ENCODE measurements at regions not wholly inside any gene's neighbourhood (a gene's known extent, or its start where the extent isn't known, plus 50 kb on each side); places are given as distances from the start of the nearest gene placed in this dataset.

- TF ChIP-seq CTCF (IDR thresholded peaks at IDR 0.05) (no peak), NFE2L1 (CRISPR knock-in tag; IDR thresholded peaks at IDR 0.05) (no peak), NFYB (CRISPR knock-in tag; conservative IDR thresholded peaks at IDR 0.05; ENCODE audit: low read depth) (no peak), ZNF317 (CRISPR knock-in tag; IDR thresholded peaks at IDR 0.05; ENCODE audit: borderline replicate concordance, low read depth) (no peak), NR3C1 (CRISPR knock-in tag; conservative IDR thresholded peaks at IDR 0.05; ENCODE audit: low read depth) (no peak), CBFB (CRISPR knock-in tag; IDR thresholded peaks at IDR 0.05; ENCODE audit: low read depth) (no peak), ATF1 (CRISPR knock-in tag; IDR thresholded peaks at IDR 0.05) (no peak)
Observed at GRCh38 chr13:86922936-86923335, 748.2 kb upstream of the SLITRK5 start.

Data from WTC11 (cell line).